Type B pancreatic cell (in vitro differentiated cells): ENCODE measurements at regions not wholly inside any gene's neighbourhood (a gene's known extent, or its start where the extent isn't known, plus 50 kb on each side); places are given as distances from the start of the nearest gene placed in this dataset.
"Not testable (repeated sequence)": the region's sequence is repeated elsewhere in the genome, so short reads cannot be mapped to it uniquely, and the experiment has no call there.

Experiments
- DNase-seq: peaks from one replicate; pipeline ENCODE4 v3.0.0; 2021; ENCODE audit warnings: mixed read lengths; ENCODE audit not compliant: unreplicated experiment; ENCODE audit errors: extremely low spot score
- H3K27ac Mint-ChIP-seq: 2 replicates; pipeline ENCODE4 v1.8.0; 2021; ENCODE audit warnings: mild to moderate bottlenecking, mixed read lengths
- H3K27me3 Mint-ChIP-seq: 2 replicates; pipeline ENCODE4 v1.8.0; 2021; ENCODE audit warnings: mixed read lengths
- H3K36me3 Mint-ChIP-seq: 2 replicates; pipeline ENCODE4 v1.8.0; 2021; ENCODE audit warnings: mixed read lengths
- H3K4me1 Mint-ChIP-seq: one replicate; pipeline ENCODE4 v1.8.0; 2021; ENCODE audit warnings: mixed read lengths; ENCODE audit not compliant: unreplicated experiment
- H3K4me3 Mint-ChIP-seq: 2 replicates; pipeline ENCODE4 v1.8.0; 2021; ENCODE audit warnings: mild to moderate bottlenecking, mixed read lengths
- H3K9me3 Mint-ChIP-seq: 2 replicates; pipeline ENCODE4 v1.8.0; 2021; ENCODE audit warnings: mixed read lengths
- CTCF ChIP-seq: fragments of 200-600 bp; sonication (generic); conservative IDR thresholded peaks from 2 replicates; pipeline ENCODE4 v1.5.0; 2021; ENCODE audit warnings: antibody characterized with exemption, mild to moderate bottlenecking

GRCh38 chrX:109077788-109078187, 341.4 kb upstream of the IRS4 start:
- Mint-ChIP-seq H3K4me1 (no peaks in the 10 kb centered on the region), H3K9me3 (no peaks in the 10 kb centered on the region)

GRCh38 chrX:109054181-109054581, 317.8 kb upstream of the IRS4 start:
- H3K36me3 Mint-ChIP-seq, H3K9me3 Mint-ChIP-seq, H3K4me3 Mint-ChIP-seq, H3K4me1 Mint-ChIP-seq, H3K27me3 Mint-ChIP-seq, DNase-seq, H3K27ac Mint-ChIP-seq: not testable (repeated sequence)

More at GRCh38 chrX:109077788-109078187, 341.4 kb upstream of the IRS4 start:
- no peak overlapping the region for H3K4me3 Mint-ChIP-seq
- no peak for TF ChIP-seq CTCF
- H3K36me3 Mint-ChIP-seq, result no peaks in the 10 kb centered on the region
- DNase-seq, result no peak
- no peak overlapping the region for H3K27ac Mint-ChIP-seq
- H3K27me3 Mint-ChIP-seq, result no peaks in the 10 kb centered on the region

DNA sequence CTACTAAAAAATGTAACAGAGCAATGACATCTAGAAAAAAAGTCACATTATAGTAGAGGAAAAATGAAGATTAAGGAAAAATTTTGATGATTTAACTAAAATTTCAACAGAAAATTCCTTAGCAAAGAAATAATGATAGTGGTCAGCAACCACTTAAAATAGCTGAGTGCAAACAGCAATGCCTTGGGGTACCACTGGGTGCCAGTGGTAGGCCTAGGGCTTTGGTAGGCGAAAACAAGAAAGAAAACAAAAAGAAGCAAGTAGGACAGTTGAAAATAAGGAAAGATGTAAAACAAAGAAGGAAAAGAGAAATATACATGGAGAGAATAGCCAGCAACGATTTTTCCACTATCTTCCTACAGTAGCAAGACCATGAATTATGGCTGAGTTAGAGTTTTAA, 313.5 kb upstream of the IRS4 start:
- H3K27ac Mint-ChIP-seq, result no peak overlapping the region
- H3K9me3 Mint-ChIP-seq, result no peaks in the 10 kb centered on the region
- no peak overlapping the region for H3K4me3 Mint-ChIP-seq

DNA sequence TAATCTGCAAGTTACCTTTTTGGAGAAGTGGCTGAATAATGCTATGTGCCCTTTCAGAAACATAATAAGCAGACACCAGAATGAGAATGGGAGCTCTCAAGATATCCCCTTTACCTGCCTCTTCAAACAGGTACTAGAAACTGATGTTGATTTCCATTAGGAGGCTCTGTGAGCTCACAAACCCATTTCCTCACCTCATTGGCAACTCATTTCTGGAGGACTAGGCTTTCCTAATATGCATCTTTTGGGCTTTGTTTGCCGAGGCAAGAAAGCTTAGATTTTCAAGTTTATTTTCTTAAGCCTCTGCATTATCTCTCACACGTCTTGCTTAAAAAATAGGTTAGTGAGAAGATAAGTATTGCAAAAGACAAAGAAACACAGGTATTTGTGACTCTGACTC, 313.1 kb upstream of the IRS4 start:
- no peak for TF ChIP-seq CTCF
- H3K27me3 Mint-ChIP-seq, result no peaks in the 10 kb centered on the region
- H3K9me3 Mint-ChIP-seq, result no peaks in the 10 kb centered on the region
- H3K36me3 Mint-ChIP-seq, result no peaks in the 10 kb centered on the region
- no peak overlapping the region for H3K4me3 Mint-ChIP-seq
- DNase-seq, result no peak
- no peak overlapping the region for H3K27ac Mint-ChIP-seq
- H3K4me1 Mint-ChIP-seq, result no peaks in the 10 kb centered on the region

More for the DNA sequence above, 313.5 kb upstream of the IRS4 start:
- no peak for DNase-seq
- peak; percentile 62 for TF ChIP-seq CTCF
- no peaks in the 10 kb centered on the region for H3K4me1 Mint-ChIP-seq
- H3K36me3 Mint-ChIP-seq, result no peaks in the 10 kb centered on the region
- H3K27me3 Mint-ChIP-seq, result no peaks in the 10 kb centered on the region

GRCh38 chrX:109040057-109040456, 303.7 kb upstream of the IRS4 start:
- H3K4me3 Mint-ChIP-seq, result no peak overlapping the region
- no peak for TF ChIP-seq CTCF
- no peaks in the 10 kb centered on the region for H3K9me3 Mint-ChIP-seq
- no peaks in the 10 kb centered on the region for H3K36me3 Mint-ChIP-seq
- no peaks in the 10 kb centered on the region for H3K27me3 Mint-ChIP-seq
- H3K4me1 Mint-ChIP-seq, result no peaks in the 10 kb centered on the region
- no peak for DNase-seq
- no peak overlapping the region for H3K27ac Mint-ChIP-seq

DNA sequence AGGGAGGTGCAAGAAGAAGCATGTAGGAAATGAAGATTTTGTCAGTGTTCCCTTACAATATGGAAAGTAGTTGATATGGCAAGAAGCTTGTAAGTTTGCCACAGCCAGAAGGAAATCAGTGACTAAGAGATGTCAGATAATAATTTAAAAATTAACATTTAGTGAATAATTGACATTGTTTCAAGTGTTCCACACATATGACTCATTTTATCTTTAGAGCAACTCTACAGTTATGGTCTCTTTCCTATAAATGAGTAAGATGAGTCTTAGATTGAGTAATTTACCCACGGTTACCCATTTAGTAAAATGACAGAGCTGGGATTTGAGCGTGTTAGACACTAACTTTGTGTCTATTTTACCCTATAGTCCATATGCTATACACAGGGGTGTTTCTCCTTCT, 300.3 kb upstream of the IRS4 start:
- no peaks in the 10 kb centered on the region for H3K9me3 Mint-ChIP-seq

More for the DNA sequence above, 300.3 kb upstream of the IRS4 start:
- H3K4me1 Mint-ChIP-seq, result no peaks in the 10 kb centered on the region
- no peaks in the 10 kb centered on the region for H3K36me3 Mint-ChIP-seq
- no peaks in the 10 kb centered on the region for H3K27me3 Mint-ChIP-seq
- no peak for DNase-seq
- TF ChIP-seq CTCF, result no peak
- no peak overlapping the region for H3K27ac Mint-ChIP-seq
- H3K4me3 Mint-ChIP-seq, result no peak overlapping the region
